Islet precursor cell (in vitro differentiated cells): ENCODE measurements at regions not wholly inside any gene's neighbourhood (a gene's known extent, or its start where the extent isn't known, plus 50 kb on each side); places are given as distances from the start of the nearest gene placed in this dataset.

Experiments used
- DNase-seq: peaks from one replicate; pipeline ENCODE4 v3.0.0-alpha.2; 2018

DNA sequence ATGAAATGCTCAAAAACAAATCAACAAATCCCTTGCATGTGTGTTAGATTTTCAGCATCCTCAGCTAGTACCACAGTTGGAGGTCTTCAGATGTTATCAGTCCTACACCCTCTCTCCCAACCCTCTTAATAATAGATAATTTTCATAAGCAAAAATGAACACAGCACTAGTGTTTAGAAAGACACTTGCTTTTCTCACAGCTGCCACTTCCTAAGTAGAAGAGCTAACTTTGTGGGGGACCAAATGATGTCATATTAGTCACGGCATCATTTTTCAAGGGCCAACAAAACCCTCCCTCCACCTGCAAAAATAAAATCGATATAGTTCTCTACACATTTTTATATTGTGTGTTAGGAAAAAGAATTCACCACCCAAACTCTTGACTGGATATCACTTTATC lies 163.5 kb upstream of the GYPA start:
- no peak for DNase-seq

GRCh38 chr4:144310535-144310934 lies 170.0 kb upstream of the GYPA start:
- DNase-seq = no peak

DNA sequence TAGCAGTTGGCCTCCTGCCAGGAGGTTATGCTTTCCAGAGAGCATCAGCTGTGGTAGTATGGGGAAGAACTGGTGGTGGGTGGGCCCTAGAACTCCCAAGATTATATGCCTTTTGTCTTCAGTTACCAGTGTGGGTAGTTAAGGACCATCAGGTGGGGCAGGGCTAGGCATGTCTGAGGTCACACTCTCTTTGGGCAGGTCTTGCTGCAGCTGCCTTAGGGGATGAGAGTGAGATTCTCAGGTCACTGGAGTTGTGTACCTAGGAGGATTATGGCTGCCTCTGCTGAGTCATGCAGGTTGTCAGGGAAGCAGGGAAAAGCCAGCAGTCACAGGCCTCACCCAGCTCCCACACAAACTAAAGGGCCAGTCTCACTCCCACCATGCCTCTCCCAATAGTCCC lies 172.9 kb upstream of the GYPA start:
- no peak for DNase-seq

DNA sequence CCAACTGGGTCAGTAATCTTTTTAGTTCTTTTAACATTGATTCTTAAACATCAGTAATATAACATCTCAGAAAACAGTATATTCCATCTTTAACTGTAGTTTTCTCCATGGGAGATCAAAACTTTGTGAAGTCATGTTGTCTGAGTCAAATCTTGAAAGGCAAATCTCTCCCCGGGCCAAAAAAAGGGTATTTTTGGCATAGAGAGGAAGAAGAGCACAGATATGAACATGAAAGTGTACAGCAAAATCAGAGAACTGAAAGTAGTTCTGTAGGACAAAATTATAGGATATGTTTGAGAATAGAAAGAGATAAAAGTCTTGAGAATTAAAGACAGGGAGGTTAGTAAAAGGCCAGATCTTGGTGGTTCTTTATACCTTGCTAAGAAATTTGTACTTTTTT lies 176.4 kb upstream of the GYPA start:
- DNase-seq = no peak

DNA sequence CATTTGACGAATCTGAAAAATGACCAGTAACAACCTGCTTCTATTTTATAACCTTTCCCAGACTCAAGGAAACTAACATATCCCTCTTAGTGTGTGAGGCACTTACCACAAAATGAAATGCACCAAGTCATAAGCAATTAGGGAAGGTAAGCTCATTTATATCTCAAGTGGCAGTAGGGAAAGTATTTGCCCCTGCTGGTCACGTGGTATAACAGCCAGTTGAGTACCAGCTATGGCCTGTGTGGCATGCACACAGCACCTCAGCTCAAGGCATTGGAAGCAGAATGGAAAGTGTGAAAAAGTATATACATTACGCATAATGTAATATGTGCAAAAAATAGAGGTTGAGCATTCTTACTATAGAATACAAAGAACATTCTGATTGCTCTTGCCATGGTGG lies 178.3 kb upstream of the GYPA start:
- DNase-seq = no peak

DNA sequence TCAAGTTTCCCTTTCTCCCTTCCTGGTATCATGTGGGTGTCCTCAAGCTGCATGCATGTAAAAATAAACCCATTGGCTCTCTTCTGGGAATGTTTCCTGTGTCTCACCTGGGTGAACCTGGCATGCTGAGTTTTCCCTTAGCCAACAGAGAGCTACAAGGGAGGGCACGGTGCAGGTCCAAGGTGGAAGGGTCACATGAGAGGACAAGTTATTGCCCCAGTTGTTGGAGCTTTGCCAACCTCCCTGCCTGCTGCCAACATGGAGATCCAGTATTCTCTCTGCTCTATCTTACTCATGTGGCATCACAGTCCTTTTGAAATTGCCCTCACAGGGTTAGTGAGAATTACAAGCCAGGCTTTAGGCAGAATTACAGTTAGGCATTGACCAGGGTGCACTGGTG lies 196.1 kb upstream of the GYPA start:
- DNase-seq = no peak

DNA sequence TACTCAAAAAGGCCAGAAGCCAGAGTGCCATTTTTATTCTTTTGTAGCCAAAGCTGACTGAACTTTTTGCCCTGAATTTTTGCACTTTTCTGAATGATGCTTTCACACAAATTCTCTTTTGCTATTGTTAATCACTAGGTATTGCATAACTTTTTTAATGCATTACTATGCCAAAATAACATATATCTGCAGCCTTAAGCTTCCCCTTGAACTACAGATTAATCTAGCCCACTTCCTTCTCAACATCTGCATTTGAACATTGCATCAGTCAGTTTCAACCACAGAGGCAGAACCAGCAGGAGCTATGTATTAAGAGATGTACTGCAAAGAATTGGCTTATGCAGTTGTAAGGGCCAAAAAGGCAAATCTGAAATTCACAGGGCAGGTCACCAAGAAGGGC lies 197.6 kb upstream of the GYPA start:
- DNase-seq = no peak

DNA sequence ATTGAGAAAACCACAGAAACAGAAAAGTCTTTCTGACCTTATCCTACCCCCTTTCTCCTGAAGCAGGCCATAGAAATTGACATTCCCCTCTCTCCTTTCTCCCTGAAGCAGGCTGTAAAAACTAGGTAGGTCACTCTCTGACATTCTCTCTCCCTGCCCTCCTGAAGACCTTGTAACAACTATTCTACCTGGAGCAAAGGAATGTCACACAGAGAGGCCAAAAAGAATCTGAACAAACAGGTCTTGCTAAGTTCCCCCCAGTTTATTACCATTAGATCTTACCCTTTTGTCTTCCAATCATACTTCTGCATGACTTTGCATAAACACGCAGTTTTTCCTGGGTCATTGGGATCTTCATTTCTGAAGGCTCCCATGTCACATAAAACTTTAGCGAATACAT lies 198.3 kb upstream of the GYPA start:
- peak; percentile 62 for DNase-seq

DNA sequence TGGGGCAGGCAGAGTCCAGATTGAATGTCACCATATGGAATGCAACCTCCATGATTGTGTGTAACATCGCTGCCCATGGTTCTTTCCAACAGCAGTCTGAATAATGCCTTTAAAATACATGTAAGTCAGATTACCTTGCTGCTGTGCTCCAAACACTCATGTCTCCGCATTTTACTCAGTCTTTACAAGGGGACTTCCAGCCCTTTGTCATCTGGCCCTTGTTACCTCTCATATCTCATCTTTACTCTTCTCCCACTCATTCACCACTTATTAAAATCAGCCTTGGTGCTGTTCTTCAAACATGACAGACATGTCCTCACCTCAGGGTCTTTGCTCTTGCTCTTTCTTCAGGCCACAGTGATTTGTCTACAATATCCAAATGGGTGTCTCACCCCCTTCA lies 200.4 kb upstream of the GYPA start:
- DNase-seq = no peak

DNA sequence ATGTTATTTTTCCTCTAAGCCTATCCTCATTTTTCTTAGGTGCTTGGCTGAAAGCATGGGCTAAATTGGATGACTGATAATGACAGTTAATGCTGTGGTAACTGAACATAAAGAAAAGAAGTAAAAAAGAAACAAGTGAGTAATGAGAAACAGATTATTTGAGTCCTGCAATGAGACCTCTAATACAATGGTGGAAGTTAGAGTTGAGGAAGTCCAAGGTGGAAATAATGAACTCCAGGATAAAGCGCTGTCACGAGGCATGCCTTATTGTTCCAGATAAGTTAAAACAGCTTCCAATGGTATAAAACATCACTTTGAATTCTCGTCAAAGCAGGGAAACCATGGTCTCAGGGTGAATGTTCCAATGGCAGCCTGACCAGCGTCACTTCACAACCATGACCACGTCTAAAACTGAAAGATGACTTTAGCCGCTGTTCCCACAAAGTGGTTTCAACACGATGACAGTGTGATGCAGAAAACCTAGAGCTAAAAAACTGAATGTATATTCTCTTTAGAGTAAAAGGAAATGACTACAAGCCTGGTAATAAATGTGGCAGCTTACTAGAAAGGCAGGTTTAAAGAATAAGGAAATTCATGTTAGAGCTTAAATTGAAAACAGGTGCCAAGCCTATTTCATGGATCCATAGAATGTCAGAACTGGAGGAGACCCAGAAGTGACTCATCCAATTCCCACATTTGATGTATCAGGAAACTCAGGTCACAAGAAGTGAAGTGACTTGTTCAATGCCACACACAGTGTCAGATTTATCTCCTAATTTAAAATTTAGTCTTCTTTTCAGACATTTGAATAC lies 202.6 kb upstream of the GYPA start:
- DNase-seq = no peak

DNA sequence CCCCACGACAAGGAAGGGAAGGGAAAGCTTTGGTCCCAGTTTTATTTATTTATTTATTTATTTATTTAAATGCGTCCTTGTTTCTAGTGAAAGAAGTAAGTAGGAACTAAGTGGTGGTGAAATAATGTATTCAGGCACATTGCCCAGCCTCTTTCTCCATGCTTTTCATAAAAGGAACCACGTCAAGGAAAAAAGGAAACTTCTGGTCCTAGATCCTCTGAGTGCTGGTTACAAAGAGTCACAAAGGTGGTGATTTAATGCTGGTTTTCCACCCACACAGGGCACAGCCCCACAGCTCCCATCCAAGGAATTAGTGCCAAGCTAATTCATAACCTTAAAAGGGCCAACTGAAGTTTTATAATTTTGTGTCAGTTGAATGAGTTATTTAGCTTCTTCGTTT lies 206.6 kb upstream of the GYPA start:
- DNase-seq = no peak

DNA sequence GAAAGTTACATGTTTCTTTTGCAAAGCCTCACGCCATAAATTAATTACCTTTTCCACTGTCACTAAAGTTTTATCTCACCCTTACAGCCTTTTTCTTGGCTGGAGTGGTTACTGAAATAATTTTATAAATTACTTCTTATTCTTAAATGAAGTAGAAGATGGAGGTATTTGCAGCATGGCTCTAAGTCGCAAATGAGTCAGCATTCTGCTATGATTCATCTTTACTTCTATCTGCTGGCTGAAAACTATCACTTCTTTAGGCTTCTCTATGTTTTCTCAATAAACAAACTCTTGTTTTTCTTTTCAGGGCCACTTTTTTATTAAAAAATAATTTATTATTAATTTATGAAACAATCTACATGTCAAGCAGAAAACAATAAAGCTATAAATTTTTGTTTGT lies 210.2 kb upstream of the GYPA start:
- DNase-seq = no peak

GRCh38 chr4:144351306-144351705 lies 210.8 kb upstream of the GYPA start:
- DNase-seq = no peak

- peak; percentile 94 for DNase-seq
Observed at GRCh38 chr4:144353292-144353691, 212.8 kb upstream of the GYPA start.

GRCh38 chr4:144355811-144356757 lies 215.6 kb upstream of the GYPA start:
- DNase-seq = peak; percentile 96

DNA sequence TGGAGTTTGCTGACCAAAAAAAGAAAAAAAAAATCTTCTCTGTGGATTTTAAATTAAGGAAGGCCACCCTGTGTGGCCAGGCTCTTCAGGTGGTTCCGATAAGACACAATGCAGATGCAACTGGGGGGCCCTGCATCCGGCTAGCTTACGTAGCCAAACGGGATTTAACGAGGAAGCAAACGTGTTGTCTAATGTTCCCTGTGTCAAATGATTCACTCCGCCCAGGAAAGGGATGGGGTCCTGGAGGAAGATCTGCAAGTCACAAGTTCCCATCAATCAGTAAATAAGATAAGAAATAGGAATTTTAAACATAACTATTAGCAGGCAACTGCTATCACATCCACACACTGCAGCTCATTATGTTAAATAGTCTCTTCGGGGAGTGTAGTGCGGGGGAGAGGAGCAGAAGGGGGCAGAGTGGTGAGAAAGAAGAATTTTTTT lies 216.4 kb upstream of the GYPA start:
- DNase-seq = peak; percentile 78

GRCh38 chr4:144357975-144358374 lies 217.5 kb upstream of the GYPA start:
- no peak for DNase-seq

DNA sequence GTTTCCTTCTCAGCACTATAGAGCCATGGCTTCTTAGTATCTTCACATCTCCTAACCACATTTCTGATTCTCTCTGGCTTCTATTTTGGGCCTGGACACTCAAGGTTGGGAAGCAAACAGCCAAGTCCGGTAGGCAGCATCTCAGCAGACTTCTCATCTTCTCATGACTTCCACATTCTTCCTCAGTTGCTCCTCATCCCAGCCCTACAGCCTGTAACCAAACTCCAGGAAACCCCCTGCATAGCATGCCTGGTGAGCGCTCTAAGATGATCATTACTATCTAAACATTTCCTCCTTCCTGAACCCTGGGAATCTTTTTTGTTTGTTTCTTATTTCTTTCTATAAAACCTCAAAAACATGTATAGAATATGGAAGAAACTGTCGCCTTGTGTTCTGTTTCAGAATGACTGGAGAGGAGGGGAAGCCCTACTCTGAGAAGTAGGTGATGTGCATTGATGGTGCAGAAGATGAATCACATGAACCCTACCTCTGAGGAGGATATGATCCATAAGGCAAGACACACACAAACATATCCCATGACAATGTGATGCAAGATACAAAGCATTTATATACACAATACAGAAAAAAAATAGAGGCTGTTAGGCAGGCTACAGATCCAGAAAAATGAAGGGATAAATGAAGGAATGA lies 219.8 kb upstream of the GYPA start:
- no peak for DNase-seq

GRCh38 chr4:144362366-144362765 lies 221.8 kb upstream of the GYPA start:
- DNase-seq = no peak

DNA sequence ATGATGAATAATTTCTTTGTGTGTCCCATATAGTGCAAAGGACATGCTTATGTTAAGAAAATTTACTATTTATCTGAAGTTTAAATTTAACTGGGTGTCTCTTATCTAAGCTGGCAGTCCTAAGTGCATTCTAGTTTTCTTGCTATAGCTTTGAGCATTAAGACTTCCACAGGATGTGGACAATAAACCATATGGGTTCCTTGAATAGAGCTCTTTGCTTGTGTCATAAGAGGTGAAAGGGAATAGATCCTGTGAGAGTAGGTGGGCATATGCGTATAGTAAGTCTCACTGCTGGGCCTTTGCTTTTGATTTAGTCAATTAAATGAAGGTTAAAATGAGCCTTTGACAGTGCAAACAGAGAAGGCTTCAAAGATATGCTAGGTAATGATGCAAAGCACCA lies 223.4 kb upstream of the GYPA start:
- DNase-seq = no peak

- DNase-seq = no peak
Observed at GRCh38 chr4:144366425-144366824, 225.9 kb upstream of the GYPA start.

DNA sequence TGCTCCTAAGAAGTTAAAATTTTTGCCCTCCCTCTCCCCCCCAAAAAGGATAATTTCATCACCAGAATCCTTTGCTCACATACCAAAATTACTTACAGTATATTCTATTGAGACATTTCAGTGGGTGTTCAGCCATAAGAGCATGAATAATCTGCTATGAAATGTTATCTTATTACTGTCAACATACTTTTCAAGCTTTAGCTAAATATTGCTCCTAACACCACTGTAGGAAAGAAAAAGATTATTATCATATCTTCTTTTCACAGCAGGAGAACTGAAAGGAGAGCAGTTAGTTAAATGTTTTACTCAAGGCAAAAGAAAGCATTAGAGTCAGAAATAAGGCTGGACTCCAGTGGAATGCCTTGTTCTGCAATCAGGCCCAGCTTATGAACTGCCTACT lies 231.0 kb upstream of the GYPA start:
- DNase-seq = no peak

DNA sequence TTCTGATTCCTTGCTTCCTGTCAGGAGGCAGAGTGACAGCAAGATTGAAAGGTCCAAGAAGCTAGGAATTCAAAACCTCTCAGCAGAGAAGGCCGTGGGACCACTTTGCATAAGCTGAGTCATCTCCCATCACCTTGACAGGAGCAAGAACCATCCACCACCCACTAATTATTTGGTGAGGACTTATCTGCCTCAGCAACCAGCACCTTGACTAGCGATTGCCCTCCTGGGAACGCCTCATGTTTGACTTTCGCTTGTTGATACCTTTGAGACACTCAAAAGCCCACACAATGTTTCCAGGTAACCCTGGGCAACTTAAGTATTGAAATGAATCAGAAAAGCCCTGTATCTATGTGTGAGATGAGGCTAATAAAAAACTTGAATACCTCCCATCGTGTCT lies 233.5 kb upstream of the GYPA start:
- peak; percentile 86 for DNase-seq

DNA sequence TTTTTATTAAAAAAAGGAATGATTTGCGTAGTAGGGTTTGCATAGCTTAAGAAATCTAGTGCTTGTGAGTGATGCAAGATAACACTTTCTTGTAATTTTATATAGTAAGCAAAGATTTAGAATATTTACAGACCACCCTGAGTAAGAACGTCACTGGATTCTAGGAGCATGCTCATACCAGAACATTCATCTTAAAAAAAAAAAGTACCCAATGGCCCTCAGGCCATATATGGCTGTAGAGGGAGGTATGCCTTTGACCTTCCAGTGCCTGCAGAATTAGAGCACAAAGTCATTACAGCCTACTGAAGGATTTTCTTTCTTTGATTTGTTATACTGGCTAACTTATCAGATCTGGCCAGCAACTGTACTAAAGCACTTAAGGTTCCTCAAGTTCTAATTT lies 236.3 kb upstream of the GYPA start:
- DNase-seq = no peak
